Astrocyte (in vitro differentiated cells and primary cell): ENCODE measurements at regions not wholly inside any gene's neighbourhood (a gene's known extent, or its start where the extent isn't known, plus 50 kb on each side); places are given as distances from the start of the nearest gene placed in this dataset.

Experiments
- DNase-seq: peaks from one replicate; pipeline ENCODE4 v3.0.0-alpha.2; 2010; ENCODE audit warnings: low read depth
- FAIRE-seq: peaks from 2 replicates; lab custom pipeline; 2011; peaks lifted over from hg19 to GRCh38; lab: Jason Lieb, UNC
- H2AFZ ChIP-seq: 2 replicates; pipeline ENCODE4 v1.6.0; 2012; ENCODE audit warnings: low read depth, low read length, inconsistent platforms
- H3K27ac ChIP-seq: 2 replicates; pipeline ENCODE4 v1.5.1; 2011; ENCODE audit warnings: low read depth, low read length, inconsistent platforms
- H3K27me3 ChIP-seq: 2 replicates; pipeline ENCODE4 v1.6.0; 2011; ENCODE audit warnings: low read length, inconsistent platforms; ENCODE audit not compliant: insufficient read depth
- H3K36me3 ChIP-seq: 2 replicates; pipeline ENCODE4 v1.5.1; 2011; ENCODE audit warnings: low read length, inconsistent platforms; ENCODE audit not compliant: insufficient read depth
- H3K4me1 ChIP-seq: 2 replicates; pipeline ENCODE4 v1.5.1; 2011; ENCODE audit warnings: low read length, inconsistent platforms; ENCODE audit not compliant: insufficient read depth
- H3K4me2 ChIP-seq: 2 replicates; pipeline ENCODE4 v1.6.0; 2012; ENCODE audit warnings: low read length, inconsistent platforms
- H3K4me3 ChIP-seq: 2 replicates; pipeline ENCODE4 v1.5.1; 2011; ENCODE audit warnings: low read depth, mild to moderate bottlenecking, low read length, inconsistent platforms; ENCODE audit not compliant: insufficient read depth
- H3K79me2 ChIP-seq: 2 replicates; pipeline ENCODE4 v1.6.0; 2012; ENCODE audit warnings: mild to moderate bottlenecking, low read length, inconsistent platforms; ENCODE audit not compliant: insufficient read depth
- H3K9ac ChIP-seq: 2 replicates; pipeline ENCODE4 v1.6.0; 2012; ENCODE audit warnings: mild to moderate bottlenecking, low read length, inconsistent platforms
- H3K9me3 ChIP-seq: 2 replicates; pipeline ENCODE4 v1.5.1; 2012; ENCODE audit warnings: low read depth, mild to moderate bottlenecking, low read length, inconsistent platforms; ENCODE audit not compliant: insufficient read depth
- H4K20me1 ChIP-seq: 2 replicates; pipeline ENCODE4 v1.6.0; 2012; ENCODE audit warnings: low read length, inconsistent platforms; ENCODE audit not compliant: insufficient read depth
- H3K27ac Mint-ChIP-seq: one replicate; pipeline ENCODE4 v1.8.0; 2021; ENCODE audit warnings: mild to moderate bottlenecking, mixed read lengths; ENCODE audit not compliant: unreplicated experiment
- H3K27me3 Mint-ChIP-seq: one replicate; pipeline ENCODE4 v1.8.0; 2021; ENCODE audit warnings: low read depth, mixed read lengths; ENCODE audit not compliant: unreplicated experiment
- H3K36me3 Mint-ChIP-seq: one replicate; pipeline ENCODE4 v1.8.0; 2021; ENCODE audit warnings: low read depth, mixed read lengths; ENCODE audit not compliant: unreplicated experiment
- H3K4me1 Mint-ChIP-seq: one replicate; pipeline ENCODE4 v1.8.0; 2021; ENCODE audit warnings: low read depth, mixed read lengths; ENCODE audit not compliant: unreplicated experiment
- H3K4me3 Mint-ChIP-seq: one replicate; pipeline ENCODE4 v1.8.0; 2021; ENCODE audit warnings: mild to moderate bottlenecking, moderate library complexity, mixed read lengths; ENCODE audit not compliant: unreplicated experiment
- H3K9me3 Mint-ChIP-seq: one replicate; pipeline ENCODE4 v1.8.0; 2021; ENCODE audit warnings: mild to moderate bottlenecking, mixed read lengths; ENCODE audit not compliant: unreplicated experiment
- CTCF ChIP-seq: IDR thresholded peaks from 2 replicates; pipeline ENCODE4 v1.5.1; 2011; ENCODE audit warnings: low read depth, mild to moderate bottlenecking, inconsistent platforms, low read length, moderate library complexity; ENCODE audit not compliant: insufficient read depth
- EZH2 ChIP-seq: IDR thresholded peaks from 2 replicates; pipeline ENCODE4 v1.6.1; 2012; ENCODE audit warnings: mild to moderate bottlenecking, low read length, inconsistent platforms; ENCODE audit not compliant: insufficient read depth

- no peaks in the 10 kb centered on the region for H4K20me1 ChIP-seq
- peaks cover 13% of the 10 kb centered on the region for H3K36me3 Mint-ChIP-seq
These were observed 167.6 kb downstream of the OR13H1 start for GRCh38 chrX:131711478-131711867.

GRCh38 chrX:131723646-131724045, 179.8 kb downstream of the OR13H1 start:
- no peaks in the 10 kb centered on the region for H3K27me3 ChIP-seq
- H3K36me3 ChIP-seq = no peaks in the 10 kb centered on the region
- Mint-ChIP-seq H3K36me3 (peaks cover 8% of the 10 kb centered on the region), H3K27me3 (no peaks in the 10 kb centered on the region), H3K27ac (no peak overlapping the region), H3K9me3 (peaks cover 4% of the 10 kb centered on the region), H3K4me3 (no peak overlapping the region), H3K4me1 (no peaks in the 10 kb centered on the region)
- H3K4me2 ChIP-seq = no peak overlapping the region
- TF ChIP-seq EZH2 (no peak), CTCF (no peak)
- no peaks in the 10 kb centered on the region for H3K79me2 ChIP-seq
- DNase-seq = no peak
- H3K4me1 ChIP-seq = no peaks in the 10 kb centered on the region
- H3K4me3 ChIP-seq = no peak overlapping the region
- FAIRE-seq = no peak
- H3K9ac ChIP-seq = no peak overlapping the region
- H4K20me1 ChIP-seq = no peaks in the 10 kb centered on the region
- no peak overlapping the region for H2AFZ ChIP-seq
- H3K27ac ChIP-seq = no peak overlapping the region
- H3K9me3 ChIP-seq = no peaks in the 10 kb centered on the region

More at GRCh38 chrX:131711478-131711867, 167.6 kb downstream of the OR13H1 start:
- Histone ChIP-seq H3K27ac (no peak overlapping the region), H2AFZ (no peak overlapping the region), H3K4me2 (no peak overlapping the region), H3K4me1 (no peaks in the 10 kb centered on the region), H3K9ac (no peak overlapping the region), H3K27me3 (no peaks in the 10 kb centered on the region), H3K9me3 (no peaks in the 10 kb centered on the region), H3K79me2 (no peaks in the 10 kb centered on the region), H3K4me3 (no peak overlapping the region), H3K36me3 (no peaks in the 10 kb centered on the region)
- FAIRE-seq = no peak
- Mint-ChIP-seq H3K27me3 (no peaks in the 10 kb centered on the region), H3K9me3 (peaks cover 3% of the 10 kb centered on the region), H3K27ac (no peak overlapping the region), H3K4me3 (no peak overlapping the region), H3K4me1 (no peaks in the 10 kb centered on the region)
- no peak for TF ChIP-seq EZH2
- no peak for TF ChIP-seq CTCF
- no peak for DNase-seq

- Histone ChIP-seq H3K4me1 (no peaks in the 10 kb centered on the region), H3K9ac (no peak overlapping the region), H3K9me3 (no peaks in the 10 kb centered on the region), H3K27me3 (no peaks in the 10 kb centered on the region), H3K27ac (no peak overlapping the region), H3K36me3 (no peaks in the 10 kb centered on the region), H3K4me3 (no peak overlapping the region), H3K4me2 (no peak overlapping the region), H4K20me1 (no peaks in the 10 kb centered on the region), H2AFZ (no peak overlapping the region), H3K79me2 (no peaks in the 10 kb centered on the region)
- DNase-seq (no peak), FAIRE-seq (no peak)
- Mint-ChIP-seq H3K27me3 (no peaks in the 10 kb centered on the region), H3K36me3 (peaks cover 8% of the 10 kb centered on the region), H3K9me3 (peaks cover 4% of the 10 kb centered on the region), H3K27ac (no peak overlapping the region), H3K4me3 (no peak overlapping the region), H3K4me1 (no peaks in the 10 kb centered on the region)
- no peak for TF ChIP-seq EZH2
- no peak for TF ChIP-seq CTCF
These were observed 180.4 kb downstream of the OR13H1 start for GRCh38 chrX:131724292-131724691.
